HG03432 (cell line): ENCODE measurements at regions not wholly inside any gene's neighbourhood (a gene's known extent, or its start where the extent isn't known, plus 50 kb on each side); places are given as distances from the start of the nearest gene placed in this dataset.

Source experiments
- ATAC-seq: cut with Tn5 transposase; IDR thresholded peaks from one replicate; pipeline ENCODE4 v1.9.1; 2021; ENCODE audit warnings: mild to moderate bottlenecking, moderate library complexity; ENCODE audit not compliant: unreplicated experiment

DNA sequence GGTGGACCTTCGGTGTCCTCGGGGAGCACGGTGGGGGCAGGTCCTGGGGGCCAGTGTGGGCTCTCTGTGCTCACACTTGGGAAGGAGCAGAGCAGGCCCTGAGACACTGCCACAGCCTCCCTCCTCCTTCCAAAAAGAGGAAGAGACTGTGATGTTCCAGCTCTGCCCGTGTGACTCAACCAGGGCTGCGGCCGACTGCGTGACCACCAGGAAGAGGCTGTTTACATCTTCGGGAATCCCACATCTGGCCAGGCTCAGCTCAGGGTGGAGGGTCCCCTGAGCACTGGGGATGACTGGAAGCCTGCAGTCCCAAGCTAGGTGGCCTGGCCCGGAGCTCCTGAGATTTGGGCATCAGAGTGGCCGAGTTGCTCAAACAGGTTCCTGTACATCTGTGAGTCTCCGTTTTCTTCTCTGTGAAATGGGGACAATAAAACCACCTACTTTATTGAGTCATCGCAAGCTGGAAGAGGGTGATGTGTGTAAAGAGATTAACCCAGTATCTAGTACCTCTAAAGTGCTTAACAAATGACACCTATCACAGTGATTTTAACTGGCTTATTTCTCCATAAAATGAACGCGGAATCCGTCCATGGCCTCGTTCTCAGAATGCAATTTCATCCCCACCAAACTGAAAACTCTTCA, 242.1 kb downstream of the DLL1 start:
- ATAC-seq, result no peak

DNA sequence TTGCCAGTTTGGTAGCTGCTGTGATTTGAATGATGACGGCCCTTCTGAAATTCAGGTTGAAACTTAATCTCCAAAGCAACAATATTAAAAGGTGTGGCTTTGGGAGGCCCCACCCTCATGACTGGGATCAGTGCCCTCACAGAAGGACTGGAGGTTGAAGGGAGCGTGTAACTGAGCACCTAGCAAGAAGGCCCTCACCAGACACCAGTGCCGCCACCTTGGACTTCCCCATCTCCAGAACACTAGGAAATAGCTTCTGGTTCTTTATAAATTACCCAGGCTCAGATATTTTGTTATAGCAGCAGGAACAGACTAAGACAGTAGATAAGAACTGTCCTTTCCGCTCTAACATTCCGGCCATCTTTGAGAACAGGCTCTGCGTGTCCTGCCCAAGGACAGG, 243.1 kb downstream of the DLL1 start:
- ATAC-seq, result no peak

DNA sequence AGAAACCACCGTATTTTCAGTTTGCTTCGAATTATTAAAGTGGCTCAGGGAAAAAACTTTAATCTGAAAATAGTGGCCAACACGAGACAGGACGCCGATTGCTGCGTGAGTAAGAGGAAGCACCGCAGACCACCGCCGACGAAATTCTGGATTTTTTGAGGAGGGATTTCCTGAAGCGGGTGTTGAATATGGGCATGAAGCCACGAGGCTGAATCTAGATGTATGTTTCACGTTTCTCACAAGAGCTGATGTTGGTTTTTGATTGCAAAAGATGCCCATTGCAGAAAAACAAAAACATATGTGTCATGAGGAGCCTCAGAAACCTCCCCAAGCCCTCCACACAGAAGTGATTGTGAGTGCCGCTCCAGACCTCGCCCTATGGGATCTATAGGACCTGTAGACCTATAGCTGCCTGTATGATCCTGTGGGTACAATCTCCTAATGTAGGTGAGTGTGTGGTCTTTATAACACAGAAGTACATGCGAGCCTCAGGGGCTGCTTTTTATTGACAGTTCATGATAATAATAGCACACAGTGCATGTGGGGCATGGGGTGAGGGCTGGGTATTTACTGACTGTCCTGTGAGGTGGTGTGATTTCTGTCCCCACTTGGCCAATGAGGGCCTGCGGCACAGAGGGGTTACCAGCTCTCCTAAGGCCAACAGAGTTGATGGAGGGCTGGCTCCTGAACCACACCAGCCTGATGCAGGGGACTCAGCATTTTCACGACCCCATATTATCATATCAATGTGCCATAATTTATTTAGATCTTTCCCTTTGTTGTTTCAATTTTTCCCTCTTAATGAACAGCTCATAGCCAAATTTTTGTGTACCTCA, 243.9 kb downstream of the DLL1 start:
- ATAC-seq, result no peak

DNA sequence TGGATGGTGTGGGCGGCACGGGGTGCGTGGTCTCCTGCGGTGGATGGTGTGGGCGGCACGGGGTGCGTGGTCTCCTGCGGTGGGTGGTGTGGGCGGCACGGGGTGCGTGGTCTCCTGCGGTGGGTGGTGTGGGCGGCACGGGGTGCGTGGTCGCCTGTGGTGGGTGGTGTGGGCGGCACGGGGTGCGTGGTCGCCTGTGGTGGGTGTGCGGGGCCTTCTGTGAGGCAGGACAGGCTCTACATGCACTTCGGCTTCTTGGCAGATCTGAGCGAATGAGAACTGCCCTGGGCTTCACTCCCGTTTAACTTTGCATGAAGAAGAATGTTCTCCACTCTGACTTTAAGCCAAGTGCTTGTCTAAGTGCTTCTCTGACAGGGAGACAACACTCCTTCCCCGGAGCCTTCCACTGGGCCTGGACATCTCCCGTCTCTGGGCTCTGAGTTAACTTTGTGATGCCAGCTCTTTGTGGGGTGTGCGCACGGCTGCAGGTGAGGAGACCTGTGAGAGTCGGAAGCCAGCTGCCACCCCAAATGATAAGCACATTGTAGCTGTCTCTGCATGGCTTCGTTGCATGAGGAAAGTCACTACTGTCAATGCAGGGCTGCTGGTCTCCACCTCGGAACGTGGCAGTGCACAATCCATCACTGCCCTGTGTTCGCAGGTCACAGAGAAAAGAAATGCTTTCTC, 244.8 kb downstream of the DLL1 start:
- ATAC-seq, result no peak

DNA sequence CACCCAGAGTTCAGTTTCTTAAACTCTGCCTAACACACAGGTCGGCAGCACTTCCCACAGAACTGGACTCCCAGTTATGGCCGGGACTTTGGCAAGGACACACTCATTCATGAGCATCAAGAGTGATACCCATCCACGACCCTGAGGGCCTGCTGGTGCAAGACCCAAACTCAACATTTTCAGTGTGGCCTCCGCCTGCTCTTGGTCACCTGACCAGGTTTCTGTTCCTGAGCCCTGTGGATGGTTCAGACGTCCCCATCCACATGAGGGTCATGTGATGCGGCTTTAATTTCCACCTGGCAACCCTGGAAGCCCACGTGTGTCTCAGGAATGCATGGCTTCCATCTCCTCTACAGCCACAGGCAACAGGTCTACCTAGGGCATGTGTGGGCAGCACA, 245.3 kb downstream of the DLL1 start:
- no peak for ATAC-seq

DNA sequence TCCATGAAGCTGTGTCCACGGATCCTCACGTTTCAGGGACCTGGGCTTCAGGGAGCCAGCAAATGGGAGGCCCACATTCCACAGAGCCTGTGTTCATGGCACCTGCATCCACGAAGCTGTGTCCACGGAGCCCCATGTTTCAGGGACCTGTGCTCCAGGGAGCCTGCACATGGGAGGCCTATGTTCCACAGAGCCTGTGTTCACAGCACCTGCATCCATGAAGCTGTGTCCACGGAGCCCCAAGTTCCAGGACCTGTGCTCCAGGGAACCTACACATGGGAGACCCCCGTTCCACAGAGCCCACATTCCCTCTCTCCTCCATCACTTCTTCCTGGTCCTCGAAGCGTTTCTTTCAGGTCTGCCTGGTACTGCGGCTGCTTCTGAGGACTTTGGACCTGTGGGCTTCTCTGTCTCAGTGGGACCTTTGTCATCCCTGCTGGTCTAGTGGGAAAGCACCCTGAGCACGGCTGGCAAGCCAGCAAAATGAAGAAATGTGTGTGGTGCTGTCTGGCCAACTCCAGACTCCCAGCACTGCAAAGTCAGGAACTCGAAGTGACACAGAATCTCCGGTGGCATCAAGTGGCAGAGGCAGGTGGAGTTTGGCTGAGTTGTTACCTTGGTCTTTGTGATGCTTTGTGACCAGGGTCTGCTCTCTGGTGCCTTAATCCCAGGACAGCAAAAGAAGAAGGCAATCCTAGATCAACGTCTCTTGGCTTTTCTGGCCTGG, 245.9 kb downstream of the DLL1 start:
- ATAC-seq, result no peak

DNA sequence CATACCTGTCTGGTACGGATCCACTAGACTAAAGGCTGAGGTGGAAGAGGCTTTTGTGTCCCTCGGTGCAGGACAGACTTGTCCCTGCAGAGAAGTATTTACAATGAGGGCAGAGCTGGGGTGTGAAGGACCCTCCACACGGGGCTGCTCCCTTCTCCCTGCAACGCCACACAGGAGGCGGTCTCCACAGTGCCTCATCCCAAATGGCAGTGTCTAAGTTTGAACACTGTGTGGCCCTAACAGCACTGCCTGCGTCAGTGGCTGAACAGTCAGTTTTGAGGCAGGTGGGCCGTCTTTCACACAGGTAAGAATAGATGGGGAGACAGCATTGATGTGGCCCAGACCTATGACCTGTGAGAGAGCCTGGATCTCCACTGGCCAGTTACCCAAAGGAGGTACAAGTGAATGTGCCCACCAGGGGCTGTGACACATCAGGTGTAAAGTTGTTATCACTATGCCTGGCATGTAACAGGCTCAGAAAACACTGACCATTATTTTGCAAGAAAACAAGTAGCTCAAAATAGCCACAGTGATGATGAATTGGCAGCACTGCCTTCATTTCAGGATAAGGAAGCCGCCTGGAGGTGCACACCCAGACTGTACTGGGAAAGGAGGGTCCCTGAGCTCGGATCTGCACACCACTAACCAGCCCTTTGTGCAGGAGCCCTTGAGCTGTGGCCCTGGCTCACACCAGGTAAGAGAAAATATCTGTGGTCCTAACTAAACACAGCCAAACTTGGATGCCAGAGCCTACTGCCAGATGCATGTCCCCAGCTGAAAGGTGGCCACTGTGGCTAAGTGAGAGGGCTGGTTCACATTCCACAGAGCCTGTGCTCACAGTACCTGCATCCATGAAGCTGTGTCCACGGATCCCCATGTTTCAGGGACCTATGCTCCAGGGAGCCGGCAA, 246.7 kb downstream of the DLL1 start:
- no peak for ATAC-seq

DNA sequence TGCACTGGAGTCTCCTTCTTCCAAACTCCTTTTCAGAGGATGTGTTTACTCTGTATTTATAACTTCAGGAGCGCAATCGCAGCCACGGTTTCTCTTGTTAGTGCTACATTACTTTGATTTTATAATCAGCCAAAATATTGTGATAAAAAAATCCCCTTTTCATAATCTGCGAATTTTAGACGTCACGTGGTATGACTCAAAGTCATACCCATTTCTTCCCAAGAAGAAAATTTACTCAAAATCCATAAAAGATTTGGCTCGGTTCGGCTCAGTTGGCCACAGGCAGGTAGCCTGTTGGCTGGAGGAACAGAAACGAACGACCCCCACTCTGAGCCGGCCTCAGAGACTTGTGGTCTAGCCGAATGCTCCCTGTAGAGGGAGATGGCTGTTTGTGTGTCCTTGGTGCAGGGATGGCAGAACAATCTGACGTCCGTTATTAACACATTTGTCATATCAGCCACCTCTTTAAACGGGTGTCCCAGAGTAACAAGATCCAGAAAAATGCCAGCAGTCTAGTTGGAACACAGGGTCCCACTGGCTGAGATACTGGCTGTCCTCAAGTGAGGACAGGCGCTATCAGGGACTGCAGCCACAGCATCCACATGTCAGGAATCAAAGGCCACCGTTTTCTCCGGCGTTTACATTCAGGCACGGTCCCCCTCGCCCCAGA, 247.6 kb downstream of the DLL1 start:
- ATAC-seq, result no peak

DNA sequence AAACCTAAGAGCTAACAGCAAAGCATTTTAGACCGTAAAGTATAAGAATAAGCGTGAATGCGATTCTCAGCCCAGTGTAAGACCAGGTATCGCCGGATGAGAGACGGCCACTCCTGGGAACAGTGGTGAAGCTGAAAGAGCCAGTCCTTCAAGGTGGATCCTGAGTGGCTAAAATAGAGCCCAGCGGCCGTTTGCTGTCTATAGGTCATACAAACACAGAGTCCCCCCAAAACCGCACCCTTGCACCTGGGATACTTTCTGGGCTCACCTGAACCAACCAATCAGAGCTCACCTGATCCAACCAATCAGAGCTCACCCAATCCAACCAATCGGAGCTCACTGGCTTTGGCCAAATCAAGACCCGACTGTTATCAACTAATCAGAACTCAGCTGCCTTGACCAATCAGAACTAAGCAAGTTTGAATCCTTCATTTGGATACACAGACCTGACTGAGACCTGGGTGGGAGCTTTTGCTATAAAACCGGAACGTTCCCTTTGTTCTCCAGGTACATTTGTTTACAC, 248.2 kb downstream of the DLL1 start:
- no peak for ATAC-seq

DNA sequence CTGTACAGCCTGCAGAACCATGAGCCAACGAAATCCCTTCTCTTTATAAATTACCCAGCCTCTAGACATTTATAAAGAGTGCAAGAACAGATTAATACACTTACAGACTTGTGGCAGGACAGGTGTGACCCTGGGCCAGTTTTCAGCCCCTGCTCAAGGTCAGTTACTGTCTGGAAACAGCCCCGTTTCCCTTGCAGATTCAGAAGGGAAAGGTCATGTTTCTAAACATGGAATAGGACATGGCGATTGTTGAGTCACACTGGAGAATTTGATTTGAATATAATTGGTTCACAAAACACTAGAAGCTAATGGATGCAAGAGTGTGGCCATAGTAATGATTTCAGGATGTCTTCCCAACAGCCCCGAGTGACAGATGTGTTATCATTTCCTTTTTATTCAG, 248.8 kb downstream of the DLL1 start:
- ATAC-seq, result no peak

DNA sequence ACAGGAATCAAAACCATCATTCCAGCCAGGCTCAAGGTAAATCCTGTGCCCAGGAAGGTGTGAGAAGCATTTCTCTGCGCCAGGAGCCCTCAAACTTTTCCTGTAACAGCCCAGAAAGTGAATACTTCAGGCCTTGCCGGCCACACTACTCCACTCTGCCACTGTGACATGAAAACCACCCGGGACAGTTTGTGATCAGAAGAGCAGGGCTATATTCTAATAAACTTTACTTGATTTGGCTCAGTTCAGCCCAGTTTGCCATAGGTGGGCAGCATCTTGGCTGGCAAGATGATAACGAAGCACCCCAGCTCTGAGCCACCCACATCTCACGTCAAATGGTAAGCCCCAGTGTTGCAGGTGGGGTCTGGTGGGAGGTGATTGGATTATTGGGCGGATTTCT, 249.4 kb downstream of the DLL1 start:
- ATAC-seq, result no peak

DNA sequence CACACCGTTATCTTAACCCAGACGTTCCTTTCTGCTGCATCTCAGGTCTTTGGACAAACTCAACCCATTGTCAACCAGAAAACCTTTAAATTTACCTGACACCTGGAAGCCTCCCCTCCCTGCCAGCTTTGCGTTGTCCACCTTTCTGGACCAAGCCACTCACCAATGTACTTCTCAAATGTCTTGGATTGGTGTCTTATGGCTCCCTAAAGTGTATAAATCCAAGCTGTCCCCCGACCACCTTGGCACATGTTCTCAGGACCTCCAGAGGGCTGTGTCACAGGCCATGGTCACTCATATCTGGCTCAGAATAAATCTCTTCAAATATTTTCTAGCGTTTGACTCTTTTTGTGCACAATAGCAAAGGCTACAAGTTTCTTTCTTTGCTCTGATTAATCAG, 250.0 kb downstream of the DLL1 start:
- ATAC-seq, result no peak

DNA sequence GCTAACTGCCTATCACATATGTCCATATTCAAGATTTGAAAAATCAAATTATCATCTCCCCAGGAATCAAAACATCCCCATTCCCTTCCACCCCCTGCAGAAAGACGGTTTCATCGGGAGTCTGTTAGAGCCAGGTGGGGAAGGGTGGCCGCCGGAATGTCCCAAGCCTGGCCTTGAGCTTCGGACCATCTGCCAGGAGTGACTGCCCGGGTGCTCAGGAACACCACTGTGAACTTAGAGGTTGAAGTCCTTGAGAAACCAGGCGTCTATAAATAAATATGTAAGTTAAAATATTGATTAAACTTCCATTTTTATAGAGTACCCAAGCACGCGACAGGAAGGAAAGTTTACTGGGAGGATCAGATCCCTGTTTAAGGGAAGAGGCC, 250.8 kb downstream of the DLL1 start:
- no peak for ATAC-seq

DNA sequence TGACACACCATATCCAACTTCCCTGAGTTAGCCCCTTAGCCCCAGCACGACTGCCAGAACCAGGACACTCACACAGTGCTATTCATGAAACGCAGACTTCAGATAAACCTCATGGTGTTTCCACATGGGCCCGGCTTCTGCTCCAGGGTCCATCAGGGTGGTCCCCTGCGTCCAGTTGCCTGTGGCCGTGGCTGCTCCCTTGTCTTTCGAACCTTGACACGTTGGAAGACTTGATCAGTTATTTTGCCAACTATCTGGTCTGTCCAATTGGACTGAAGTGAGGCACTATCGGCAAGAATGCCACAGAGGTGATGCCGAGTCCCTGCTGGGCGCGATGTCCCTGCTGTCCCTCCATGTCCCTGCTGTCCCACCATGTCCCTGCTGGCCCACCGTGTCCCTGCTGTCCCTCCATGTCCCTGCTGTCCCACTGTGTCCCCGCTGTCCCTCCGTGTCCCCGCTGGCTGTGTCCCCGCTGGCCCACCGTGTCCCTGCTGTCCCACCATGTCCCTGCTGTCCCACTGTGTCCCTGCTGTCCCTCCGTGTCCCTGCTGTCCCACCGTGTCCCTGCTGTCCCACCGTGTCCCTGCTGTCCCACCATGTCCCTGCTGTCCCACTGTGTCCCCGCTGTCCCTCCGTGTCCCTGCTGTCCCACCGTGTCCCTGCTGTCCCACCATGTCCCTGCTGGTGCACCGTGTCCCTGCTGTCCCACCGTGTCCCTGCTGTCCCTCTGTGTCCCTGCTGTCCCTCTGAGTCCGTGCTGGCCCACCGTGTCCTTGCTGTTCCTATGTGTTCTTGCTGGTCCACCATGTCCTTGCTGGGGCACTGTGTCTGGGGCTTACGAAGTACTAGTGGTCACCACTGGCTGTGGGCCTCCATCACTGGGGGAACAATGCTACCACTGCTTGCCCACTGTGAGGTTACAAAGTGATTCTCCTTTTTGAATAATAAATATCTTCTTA, 251.4 kb downstream of the DLL1 start:
- no peak for ATAC-seq

DNA sequence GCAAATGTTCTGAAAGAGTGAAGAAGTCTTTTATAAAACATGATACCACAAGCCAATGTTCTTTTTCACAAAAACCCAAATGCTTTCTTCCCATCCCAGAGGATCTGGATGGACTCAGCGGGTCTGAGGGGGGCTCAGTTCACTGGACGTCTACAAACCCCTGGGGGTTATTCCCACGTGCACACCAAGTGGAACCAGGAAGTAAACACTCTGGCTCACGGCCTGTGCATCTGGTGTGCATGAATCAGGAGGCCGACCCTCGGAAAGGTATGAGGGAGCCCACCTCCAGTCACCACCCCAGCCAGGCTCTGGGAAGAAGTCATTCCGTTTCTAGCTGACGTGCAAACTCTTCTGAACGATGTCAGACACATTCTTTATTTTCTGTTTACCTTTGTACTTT, 252.2 kb downstream of the DLL1 start:
- no peak for ATAC-seq

DNA sequence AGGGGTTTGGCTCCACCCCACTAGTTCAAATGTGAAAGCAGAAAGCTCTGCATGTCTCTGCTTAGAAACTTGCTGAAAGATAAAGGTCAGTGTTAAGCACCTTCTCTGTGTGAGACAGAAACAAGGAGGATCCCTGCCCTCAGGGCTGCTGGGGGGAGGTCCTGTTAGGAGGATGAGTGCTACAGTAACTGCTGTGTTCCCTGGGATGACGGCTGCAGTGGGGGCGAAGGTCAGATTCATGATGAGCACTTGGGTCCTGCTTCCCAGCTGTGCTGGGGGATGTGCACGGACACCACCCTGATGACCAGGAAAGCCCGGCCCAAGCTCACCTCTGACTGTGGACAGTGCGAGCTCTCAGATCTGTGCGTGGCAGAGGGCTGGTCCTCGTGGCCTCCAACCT, 252.6 kb downstream of the DLL1 start:
- ATAC-seq, result no peak

DNA sequence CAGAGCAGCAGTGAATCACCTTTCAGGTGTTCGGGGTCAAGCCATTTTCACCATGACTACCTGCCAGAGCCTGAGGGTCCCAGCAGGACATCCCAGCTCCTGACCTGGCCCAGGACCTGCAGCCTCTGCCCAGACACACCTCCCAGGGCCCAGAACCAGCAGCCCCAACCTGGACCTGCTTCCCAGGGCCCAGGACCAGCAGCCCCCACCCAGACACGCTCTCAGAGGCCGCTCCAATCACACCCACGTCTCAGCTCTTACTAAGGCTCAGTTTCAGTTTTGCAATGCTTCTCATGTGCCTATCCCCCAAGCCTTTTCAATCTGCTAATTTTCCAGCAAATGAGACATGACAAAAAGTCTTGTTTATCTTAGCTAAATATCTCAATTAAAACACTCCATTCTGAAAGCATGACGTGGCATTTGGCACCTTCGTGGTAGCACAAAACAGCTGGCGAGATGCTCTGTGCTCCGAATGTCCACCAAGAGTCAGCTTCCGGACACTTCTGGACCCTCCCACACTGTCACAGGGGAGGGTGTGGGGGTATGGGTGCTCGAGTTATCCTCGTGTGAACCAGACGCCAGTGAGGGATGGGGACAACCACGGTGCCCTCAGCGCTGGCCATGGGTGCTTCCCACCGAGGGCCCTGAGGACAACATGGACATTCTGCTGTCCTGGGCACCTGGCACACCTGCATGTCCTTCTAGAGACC, 253.2 kb downstream of the DLL1 start:
- no peak for ATAC-seq

DNA sequence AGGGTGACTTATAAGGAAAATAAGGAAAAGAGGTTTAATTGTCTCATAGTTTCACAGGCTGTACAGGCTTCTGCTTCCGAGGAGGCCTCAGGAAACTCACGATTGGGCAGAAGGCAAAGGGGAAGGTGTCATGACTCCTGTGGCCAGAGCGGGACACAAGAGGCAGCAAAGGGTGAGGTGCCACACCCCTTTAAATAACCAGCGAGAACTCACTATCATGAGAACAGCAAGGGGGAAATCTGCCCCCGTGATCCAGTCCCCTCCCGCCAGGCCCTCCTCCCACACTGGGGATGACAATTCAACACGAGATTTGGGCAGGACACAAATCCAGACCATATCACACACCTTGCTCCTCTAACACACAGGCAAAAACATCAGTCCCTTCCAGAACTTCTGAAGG, 254.0 kb downstream of the DLL1 start:
- ATAC-seq, result no peak
